Parathyroid adenoma (tissue), 2 donors: ENCODE measurements at regions not wholly inside any gene's neighbourhood (a gene's known extent, or its start where the extent isn't known, plus 50 kb on each side); places are given as distances from the start of the nearest gene placed in this dataset.
"Not testable (repeated sequence)": the region's sequence is repeated elsewhere in the genome, so short reads cannot be mapped to it uniquely, and the experiment has no call there.

Experiments used
- H2AFZ ChIP-seq: fragments of 300-600 bp; sonication (generic); one replicate; pipeline ENCODE4 v1.7.0; 2017; ENCODE audit warnings: antibody characterized with exemption, mild to moderate bottlenecking
- H3K27ac ChIP-seq: fragments of 300-600 bp; sonication (generic); one replicate; pipeline ENCODE4 v1.7.0; 2017
- H3K27me3 ChIP-seq: fragments of 300-600 bp; sonication (generic); one replicate; pipeline ENCODE4 v1.7.0; 2017; ENCODE audit warnings: low read length; ENCODE audit not compliant: control insufficient read depth, insufficient read depth
- H3K36me3 ChIP-seq: fragments of 300-600 bp; sonication (generic); one replicate; pipeline ENCODE4 v1.7.0; 2017; ENCODE audit warnings: low read length; ENCODE audit not compliant: control insufficient read depth, insufficient read depth
- H3K4me1 ChIP-seq: fragments of 300-600 bp; sonication (generic); one replicate; pipeline ENCODE4 v1.7.0; 2017; ENCODE audit warnings: control low read depth
- H3K4me2 ChIP-seq: fragments of 300-600 bp; sonication (generic); one replicate; pipeline ENCODE4 v1.7.0; 2017; ENCODE audit warnings: low read length
- H3K4me3 ChIP-seq: fragments of 300-600 bp; sonication (generic); one replicate; pipeline ENCODE4 v1.7.0; 2017; ENCODE audit warnings: low read depth, low read length
- H3K79me2 ChIP-seq: fragments of 300-600 bp; sonication (generic); one replicate; pipeline ENCODE4 v1.7.0; 2017; ENCODE audit warnings: control low read depth
- H3K9ac ChIP-seq: fragments of 300-600 bp; sonication (generic); one replicate; pipeline ENCODE4 v1.7.0; 2017; ENCODE audit warnings: mild to moderate bottlenecking
- H3K9me3 ChIP-seq: fragments of 300-600 bp; sonication (generic); one replicate; pipeline ENCODE4 v1.7.0; 2017; ENCODE audit warnings: low read length; ENCODE audit not compliant: control insufficient read depth
- TF ChIP-seq, protein P1 (sequence below): fragments of 300-600 bp; sonication (generic); IDR thresholded peaks from one replicate; pipeline ENCODE4 v1.7.0; 2017; ENCODE audit warnings: antibody characterized with exemption, mild to moderate bottlenecking
- donor health status: primary hyperparathyroidism.

DNA sequence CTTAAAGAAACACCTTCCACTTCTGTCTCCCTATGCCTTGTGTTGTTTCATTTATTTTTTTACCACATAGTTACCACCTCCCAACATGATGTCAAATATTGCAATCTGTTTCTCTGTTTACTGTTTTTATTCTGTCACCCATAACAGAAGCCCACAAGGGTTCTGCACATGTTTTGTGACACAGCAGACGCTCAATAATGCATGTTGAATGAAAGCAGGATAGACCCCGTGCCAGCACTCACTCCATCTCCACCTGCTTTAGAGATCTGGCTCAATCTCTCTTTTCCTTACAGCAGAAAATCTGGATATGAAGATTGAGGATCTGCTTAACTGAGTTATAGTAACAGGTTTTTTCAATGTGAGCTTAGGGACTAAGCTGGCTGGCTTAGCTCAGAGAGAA, 116.8 kb upstream of the NUDT10 start:
- H3K4me3 ChIP-seq: no peak overlapping the region
- no peaks in the 10 kb centered on the region for H3K36me3 ChIP-seq
- no peaks in the 10 kb centered on the region for H3K79me2 ChIP-seq
- H3K27ac ChIP-seq: no peak overlapping the region
- TF ChIP-seq, protein P1, sequence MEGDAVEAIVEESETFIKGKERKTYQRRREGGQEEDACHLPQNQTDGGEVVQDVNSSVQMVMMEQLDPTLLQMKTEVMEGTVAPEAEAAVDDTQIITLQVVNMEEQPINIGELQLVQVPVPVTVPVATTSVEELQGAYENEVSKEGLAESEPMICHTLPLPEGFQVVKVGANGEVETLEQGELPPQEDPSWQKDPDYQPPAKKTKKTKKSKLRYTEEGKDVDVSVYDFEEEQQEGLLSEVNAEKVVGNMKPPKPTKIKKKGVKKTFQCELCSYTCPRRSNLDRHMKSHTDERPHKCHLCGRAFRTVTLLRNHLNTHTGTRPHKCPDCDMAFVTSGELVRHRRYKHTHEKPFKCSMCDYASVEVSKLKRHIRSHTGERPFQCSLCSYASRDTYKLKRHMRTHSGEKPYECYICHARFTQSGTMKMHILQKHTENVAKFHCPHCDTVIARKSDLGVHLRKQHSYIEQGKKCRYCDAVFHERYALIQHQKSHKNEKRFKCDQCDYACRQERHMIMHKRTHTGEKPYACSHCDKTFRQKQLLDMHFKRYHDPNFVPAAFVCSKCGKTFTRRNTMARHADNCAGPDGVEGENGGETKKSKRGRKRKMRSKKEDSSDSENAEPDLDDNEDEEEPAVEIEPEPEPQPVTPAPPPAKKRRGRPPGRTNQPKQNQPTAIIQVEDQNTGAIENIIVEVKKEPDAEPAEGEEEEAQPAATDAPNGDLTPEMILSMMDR: no peak
- no peak overlapping the region for H2AFZ ChIP-seq
- no peaks in the 10 kb centered on the region for H3K4me1 ChIP-seq
- no peaks in the 10 kb centered on the region for H3K27me3 ChIP-seq
- H3K9me3 ChIP-seq: no peaks in the 10 kb centered on the region
- H3K9ac ChIP-seq: no peak overlapping the region
- no peak overlapping the region for H3K4me2 ChIP-seq

DNA sequence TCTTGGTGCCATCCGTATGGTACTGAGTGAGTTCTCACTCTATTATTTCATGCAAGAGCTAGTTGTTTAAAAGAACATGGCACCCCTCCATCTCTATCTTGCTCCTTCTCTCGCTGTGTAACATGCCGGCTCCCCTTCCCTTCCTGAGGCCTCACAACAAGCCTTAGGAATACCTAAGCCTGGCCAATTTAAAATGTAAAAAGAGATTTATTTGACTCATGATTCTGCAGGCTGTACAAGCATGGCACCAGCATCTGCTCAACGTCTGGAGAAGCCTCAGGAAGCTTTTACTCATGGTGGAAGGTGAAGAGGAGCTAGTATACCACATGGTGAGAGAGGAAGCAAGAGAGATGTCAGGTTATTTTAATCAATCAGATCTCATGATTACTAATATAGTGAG, 90.4 kb upstream of the NUDT10 start:
- Histone ChIP-seq H2AFZ (no peak overlapping the region), H3K27me3 (no peaks in the 10 kb centered on the region), H3K4me2 (no peak overlapping the region), H3K9ac (no peak overlapping the region), H3K4me1 (no peaks in the 10 kb centered on the region), H3K36me3 (no peaks in the 10 kb centered on the region), H3K4me3 (no peak overlapping the region), H3K9me3 (no peaks in the 10 kb centered on the region), H3K79me2 (no peaks in the 10 kb centered on the region), H3K27ac (no peak overlapping the region)
- TF ChIP-seq, protein P1: no peak

- Histone ChIP-seq H2AFZ (no peak overlapping the region), H3K27me3 (no peaks in the 10 kb centered on the region), H3K79me2 (no peaks in the 10 kb centered on the region), H3K4me1 (no peaks in the 10 kb centered on the region), H3K36me3 (no peaks in the 10 kb centered on the region), H3K4me2 (no peak overlapping the region), H3K9ac (no peak overlapping the region), H3K4me3 (no peak overlapping the region), H3K27ac (no peak overlapping the region), H3K9me3 (no peaks in the 10 kb centered on the region)
- TF ChIP-seq, protein P1: no peak
Observed at GRCh38 chrX:51257490-51257889, 75.1 kb upstream of the NUDT10 start.

DNA sequence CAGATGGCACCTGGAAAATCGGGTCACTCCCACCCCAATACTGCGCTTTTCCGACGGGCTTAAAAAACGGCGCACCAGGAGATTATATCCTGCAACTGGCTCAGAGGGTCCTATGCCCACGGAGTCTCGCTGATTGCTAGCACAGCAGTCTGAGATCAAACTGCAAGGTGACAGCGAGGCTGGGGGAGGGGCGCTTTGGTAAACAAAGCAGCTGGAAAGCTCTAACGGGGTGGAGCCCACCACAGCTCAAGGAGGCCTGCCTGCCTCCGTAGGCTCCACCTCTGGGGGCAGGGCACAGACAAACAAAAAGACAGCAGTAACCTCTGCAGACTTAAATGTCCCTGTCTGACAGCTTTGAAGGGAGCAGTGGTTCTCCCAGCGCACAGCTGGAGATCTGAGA, 70.4 kb upstream of the NUDT10 start:
- H3K36me3 ChIP-seq, H3K27me3 ChIP-seq, H2AFZ ChIP-seq, H3K27ac ChIP-seq, H3K9ac ChIP-seq, H3K4me3 ChIP-seq, H3K4me2 ChIP-seq, H3K4me1 ChIP-seq, H3K9me3 ChIP-seq, H3K79me2 ChIP-seq: not testable (repeated sequence)

DNA sequence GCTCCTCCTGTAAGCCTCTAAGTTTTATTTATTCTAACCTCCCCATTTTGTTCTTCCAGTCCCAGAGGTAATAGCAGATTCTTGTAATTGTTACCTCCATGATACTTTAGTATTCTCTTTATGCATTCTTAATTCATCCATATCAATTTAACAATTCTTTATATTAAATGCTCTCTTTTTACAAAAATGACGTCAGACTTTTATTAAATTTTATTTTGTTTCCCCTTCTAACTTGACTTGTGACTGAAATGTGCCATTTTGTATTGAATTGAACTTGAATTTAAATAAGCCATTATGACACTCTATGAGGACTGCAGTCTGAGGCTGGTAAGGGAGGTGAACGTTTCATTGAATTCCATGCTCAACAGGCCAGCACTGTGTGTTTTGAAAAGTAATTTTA, 60.0 kb upstream of the NUDT10 start:
- Histone ChIP-seq H2AFZ (no peak overlapping the region), H3K36me3 (no peaks in the 10 kb centered on the region), H3K79me2 (no peaks in the 10 kb centered on the region), H3K27me3 (no peaks in the 10 kb centered on the region), H3K9ac (no peak overlapping the region), H3K4me2 (no peak overlapping the region), H3K9me3 (no peaks in the 10 kb centered on the region), H3K4me1 (no peaks in the 10 kb centered on the region), H3K4me3 (no peak overlapping the region), H3K27ac (no peak overlapping the region)
- TF ChIP-seq, protein P1: no peak
